ENCODE measurements at regions not wholly inside any gene's neighbourhood (a gene's known extent, or its start where the extent isn't known, plus 50 kb on each side); places are given as distances from the start of the nearest gene placed in this dataset.
"Not testable (repeated sequence)": the region's sequence is repeated elsewhere in the genome, so short reads cannot be mapped to it uniquely, and the experiment has no call there.

DNA sequence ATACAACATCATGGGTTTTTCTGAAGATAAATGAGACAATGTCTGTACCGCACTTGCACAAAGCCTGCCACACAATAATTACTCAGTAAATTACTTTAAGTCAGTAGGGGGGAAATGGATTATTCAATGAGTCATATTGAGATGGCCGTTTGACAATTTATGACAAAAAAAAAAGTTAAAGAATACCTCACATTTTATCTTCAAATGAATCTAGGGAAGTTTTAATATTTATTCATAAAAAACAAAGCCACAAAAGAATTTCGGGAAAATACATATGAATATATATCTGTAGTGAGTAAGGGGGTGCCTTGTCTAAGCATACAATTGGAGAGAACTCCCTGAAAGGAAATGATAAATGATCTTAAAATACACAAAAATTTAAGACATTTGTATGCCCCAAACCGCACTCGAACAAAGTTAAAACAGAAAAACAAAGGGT is 197.0 kb upstream of the SLC7A11 start:
- ATAC-seq, result no peak
- Histone ChIP-seq H3K9me3 (peaks cover 0 to 18% of the 10 kb centered on the region in 2 donors), H3K27ac (no peak overlapping the region), H3K27me3 (no peaks in the 10 kb centered on the region), H3K4me3 (no peak overlapping the region), H3K4me1 (no peaks in the 10 kb centered on the region), H3K36me3 (no peaks in the 10 kb centered on the region)
- intact Hi-C loops (cut with DNase I), result no loop called here
- DNase-seq, result no peak
- TF ChIP-seq, protein P1, sequence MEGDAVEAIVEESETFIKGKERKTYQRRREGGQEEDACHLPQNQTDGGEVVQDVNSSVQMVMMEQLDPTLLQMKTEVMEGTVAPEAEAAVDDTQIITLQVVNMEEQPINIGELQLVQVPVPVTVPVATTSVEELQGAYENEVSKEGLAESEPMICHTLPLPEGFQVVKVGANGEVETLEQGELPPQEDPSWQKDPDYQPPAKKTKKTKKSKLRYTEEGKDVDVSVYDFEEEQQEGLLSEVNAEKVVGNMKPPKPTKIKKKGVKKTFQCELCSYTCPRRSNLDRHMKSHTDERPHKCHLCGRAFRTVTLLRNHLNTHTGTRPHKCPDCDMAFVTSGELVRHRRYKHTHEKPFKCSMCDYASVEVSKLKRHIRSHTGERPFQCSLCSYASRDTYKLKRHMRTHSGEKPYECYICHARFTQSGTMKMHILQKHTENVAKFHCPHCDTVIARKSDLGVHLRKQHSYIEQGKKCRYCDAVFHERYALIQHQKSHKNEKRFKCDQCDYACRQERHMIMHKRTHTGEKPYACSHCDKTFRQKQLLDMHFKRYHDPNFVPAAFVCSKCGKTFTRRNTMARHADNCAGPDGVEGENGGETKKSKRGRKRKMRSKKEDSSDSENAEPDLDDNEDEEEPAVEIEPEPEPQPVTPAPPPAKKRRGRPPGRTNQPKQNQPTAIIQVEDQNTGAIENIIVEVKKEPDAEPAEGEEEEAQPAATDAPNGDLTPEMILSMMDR (IDR thresholded peaks at IDR 0.05), result no peak

DNA sequence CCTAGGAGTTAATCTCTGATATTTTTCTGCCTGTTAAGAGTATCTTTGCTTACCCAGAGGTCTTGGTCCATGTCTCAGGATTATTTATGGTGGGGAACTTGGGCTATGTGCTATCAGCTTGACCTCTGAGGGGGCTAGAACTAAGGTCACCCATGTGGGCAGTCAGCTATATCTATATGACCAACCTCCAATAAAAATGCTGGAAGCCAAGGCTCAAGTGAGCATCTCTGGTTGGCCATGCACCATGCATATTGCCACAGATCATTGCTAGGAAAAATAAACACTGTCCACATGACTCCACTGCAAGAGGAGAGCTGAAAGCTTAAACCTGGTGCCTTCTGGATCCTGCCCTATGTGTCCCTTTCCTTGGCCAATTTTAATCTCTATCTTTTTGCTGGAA is 196.5 kb upstream of the SLC7A11 start:
- H3K4me1 ChIP-seq, result no peaks in the 10 kb centered on the region
- no peaks in the 10 kb centered on the region for H3K36me3 ChIP-seq
- no peak overlapping the region for H3K27ac ChIP-seq
- no peaks in the 10 kb centered on the region for H3K27me3 ChIP-seq
- H3K4me3 ChIP-seq, result no peak overlapping the region
- intact Hi-C loops (cut with DNase I), result no loop called here
- DNase-seq (no peak), ATAC-seq (no peak)
- H3K9me3 ChIP-seq, result peaks cover 0 to 24% of the 10 kb centered on the region in 2 donors
- TF ChIP-seq, protein P1 (IDR thresholded peaks at IDR 0.05), result no peak

DNA sequence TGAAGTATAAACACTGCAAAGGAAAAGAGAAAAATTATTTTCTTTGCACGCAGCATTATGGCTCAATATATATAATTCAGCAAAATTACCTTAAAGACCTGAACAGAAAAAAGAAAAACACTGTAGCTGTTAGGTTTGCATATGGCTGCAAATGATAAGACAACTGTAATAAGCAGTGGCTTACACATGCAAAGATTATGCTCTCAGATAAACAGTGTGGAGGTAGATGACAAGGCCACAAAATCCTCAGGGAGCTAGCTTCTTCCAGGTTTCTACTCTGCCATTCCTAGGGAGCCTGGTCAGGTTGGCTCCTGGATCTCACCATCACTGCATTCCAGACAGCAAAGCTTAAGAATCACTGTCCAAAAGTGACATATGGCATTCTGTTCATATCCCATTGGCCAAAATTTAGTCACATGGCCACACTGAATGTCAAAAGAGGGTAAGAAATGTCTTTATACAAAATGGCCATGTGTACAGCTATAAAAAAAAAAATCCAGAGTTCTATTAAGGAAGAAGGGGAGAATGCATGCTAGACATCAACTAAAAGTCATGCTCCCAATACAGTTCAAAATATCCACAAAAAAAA is 195.2 kb upstream of the SLC7A11 start:
- H3K4me3 ChIP-seq, result no peak overlapping the region
- intact Hi-C loops (cut with DNase I), result no loop called here
- DNase-seq, result no peak
- TF ChIP-seq, protein P1 (IDR thresholded peaks at IDR 0.05), result no peak
- H3K4me1 ChIP-seq, result no peaks in the 10 kb centered on the region
- no peaks in the 10 kb centered on the region for H3K27me3 ChIP-seq
- no peaks in the 10 kb centered on the region for H3K36me3 ChIP-seq
- peaks cover 0 to 28% of the 10 kb centered on the region in 2 donors for H3K9me3 ChIP-seq
- no peak for ATAC-seq
- H3K27ac ChIP-seq, result no peak overlapping the region

DNA sequence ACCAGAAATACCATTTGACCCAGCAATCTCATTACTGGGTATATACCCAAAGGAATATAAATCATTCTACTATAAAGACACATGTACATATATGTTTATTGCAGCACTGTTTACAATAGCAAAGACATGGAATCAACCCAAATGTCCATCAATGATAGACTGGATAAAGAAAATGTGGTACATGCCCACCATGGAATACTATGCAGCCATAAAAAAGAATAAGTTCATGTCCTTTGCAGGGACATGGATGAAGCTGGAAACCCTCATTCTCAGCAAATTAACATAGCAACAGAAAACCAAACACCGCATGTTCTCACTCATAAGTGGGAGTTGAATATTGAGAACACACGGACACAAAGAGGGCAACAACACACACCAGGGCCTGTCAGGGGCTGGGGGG is 193.6 kb upstream of the SLC7A11 start:
- H3K4me3 ChIP-seq; ATAC-seq; intact Hi-C loops (cut with DNase I); H3K27me3 ChIP-seq; H3K27ac ChIP-seq; H3K4me1 ChIP-seq; DNase-seq; H3K36me3 ChIP-seq: not testable (repeated sequence)
- peaks cover 0 to 27% of the 10 kb centered on the region in 2 donors for H3K9me3 ChIP-seq

DNA sequence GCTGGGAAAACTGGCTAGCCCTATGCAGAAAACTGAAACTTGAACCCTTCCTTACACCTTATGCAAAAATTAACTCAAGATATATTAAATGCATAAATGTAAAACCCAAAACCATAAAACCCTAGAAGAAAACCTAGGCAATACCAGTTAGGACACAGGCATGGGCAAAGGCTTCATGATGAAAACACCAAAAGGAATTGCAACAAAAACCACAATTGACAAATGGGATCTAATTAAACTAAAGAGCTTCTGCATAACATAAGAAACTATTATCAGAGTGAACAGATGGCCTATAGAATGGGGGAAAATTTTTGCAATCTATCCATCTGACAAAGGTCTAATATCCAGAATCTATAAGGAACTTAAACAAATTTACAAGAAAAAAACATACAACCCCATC is 192.9 kb upstream of the SLC7A11 start:
- DNase-seq, H3K36me3 ChIP-seq: not testable (repeated sequence)

DNA sequence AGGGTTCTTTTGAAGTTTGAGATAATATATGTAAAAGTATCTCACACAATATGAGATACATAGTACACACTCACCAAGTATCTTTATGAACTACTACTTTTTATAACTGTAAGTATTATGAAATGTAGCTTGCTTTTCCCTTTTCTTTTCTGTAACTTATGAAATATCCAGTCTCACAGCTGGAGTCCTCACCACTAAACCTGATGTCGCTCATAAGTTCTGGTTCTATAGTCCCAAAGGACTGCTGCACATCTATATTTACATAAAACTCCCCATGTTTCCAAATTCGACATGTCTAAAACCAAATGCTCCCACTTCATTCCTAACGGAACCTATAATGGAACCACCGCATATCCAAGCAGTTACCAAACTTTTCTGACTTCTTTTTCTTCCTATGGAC is 186.5 kb upstream of the SLC7A11 start:
- H3K4me1 ChIP-seq, result no peaks in the 10 kb centered on the region
- DNase-seq, result no peak
- no peaks in the 10 kb centered on the region for H3K36me3 ChIP-seq
- H3K9me3 ChIP-seq, result peaks cover 0 to 11% of the 10 kb centered on the region in 2 donors
- ATAC-seq, result no peak
- TF ChIP-seq, protein P1 (IDR thresholded peaks at IDR 0.05), result no peak
- H3K27me3 ChIP-seq, result no peaks in the 10 kb centered on the region
- H3K4me3 ChIP-seq, result no peak overlapping the region
- intact Hi-C loops (cut with DNase I), result no loop called here
- H3K27ac ChIP-seq, result no peak overlapping the region

More for the DNA sequence above, 192.9 kb upstream of the SLC7A11 start:
- intact Hi-C loops (cut with DNase I); H3K4me1 ChIP-seq; H3K27ac ChIP-seq; H3K4me3 ChIP-seq; ATAC-seq; H3K27me3 ChIP-seq: not testable (repeated sequence)
- peaks cover 0 to 27% of the 10 kb centered on the region in 2 donors for H3K9me3 ChIP-seq

All from left lung (tissue), 4 donors.